A673 (cell line): ENCODE measurements at regions not wholly inside any gene's neighbourhood (a gene's known extent, or its start where the extent isn't known, plus 50 kb on each side); places are given as distances from the start of the nearest gene placed in this dataset.

Source experiments
- BruUV-seq: library from RNA; stranded (reverse); fragments of 400-500 nt; replicated peaks from 2 replicates; lab custom pipeline; 2021; lab: Mats Ljungman, UMichigan
- CTCF ChIA-PET: fragments of 300-600 bp; sonication (Branson Sonifier 250); formaldehyde crosslinking; loops from one replicate; lab custom pipeline; 2022; ENCODE audit warnings: antibody characterized with exemption; lab: Charles Lee
- POLR2A ChIA-PET: fragments of 300-600 bp; sonication (Branson Sonifier 250); formaldehyde crosslinking; loops from one replicate; lab custom pipeline; 2022; ENCODE audit warnings: antibody characterized with exemption; ENCODE audit not compliant: low non-redundant PET; lab: Charles Lee
- DNase-seq: peaks from one replicate; pipeline ENCODE4 v3.0.0-alpha.2; 2015; ENCODE audit warnings: low spot score
- H3K27ac ChIP-seq: fragments of 200-600 bp; sonication (generic); 2 replicates; pipeline ENCODE4 v1.5.1; 2016; ENCODE audit warnings: mixed run types, low read depth, mild to moderate bottlenecking, mixed read lengths, antibody characterized with exemption, low read length; ENCODE audit not compliant: poor library complexity, severe bottlenecking
- H3K27me3 ChIP-seq: fragments of 200-600 bp; sonication (generic); replicated peaks from 2 replicates; pipeline ENCODE4 v1.6.1; 2017; ENCODE audit warnings: mixed run types, low read depth, mild to moderate bottlenecking, mixed read lengths, antibody characterized with exemption, low read length; ENCODE audit not compliant: insufficient read depth, poor library complexity
- H3K36me3 ChIP-seq: fragments of 200-600 bp; sonication (generic); 2 replicates; pipeline ENCODE4 v1.6.1; 2016; ENCODE audit warnings: mixed run types, mild to moderate bottlenecking, mixed read lengths, antibody characterized with exemption, low read length; ENCODE audit not compliant: insufficient read depth, poor library complexity, severe bottlenecking
- H3K4me1 ChIP-seq: fragments of 200-600 bp; sonication (generic); 2 replicates; pipeline ENCODE4 v1.6.1; 2017; ENCODE audit warnings: mixed run types, mild to moderate bottlenecking, mixed read lengths, antibody characterized with exemption, low read length; ENCODE audit not compliant: insufficient read depth, poor library complexity, severe bottlenecking
- H3K4me3 ChIP-seq: fragments of 200-600 bp; sonication (generic); 2 replicates; pipeline ENCODE4 v1.5.1; 2016; ENCODE audit warnings: low read depth, mixed run types, mild to moderate bottlenecking, mixed read lengths, low read length; ENCODE audit not compliant: poor library complexity, severe bottlenecking
- H3K9me3 ChIP-seq: fragments of 200-600 bp; sonication (generic); 2 replicates; pipeline ENCODE4 v1.6.1; 2016; ENCODE audit warnings: mixed run types, low read depth, mild to moderate bottlenecking, mixed read lengths, antibody characterized with exemption, low read length; ENCODE audit not compliant: poor library complexity, severe bottlenecking
- EZH2 ChIP-seq: fragments of 200-600 bp; sonication (generic); IDR thresholded peaks from 2 replicates; pipeline ENCODE4 v1.6.1; 2017; ENCODE audit warnings: borderline replicate concordance, low read depth, mild to moderate bottlenecking, mixed read lengths, antibody characterized with exemption, low read length; ENCODE audit not compliant: poor library complexity, severe bottlenecking
- intact Hi-C: fragments of 100-400 bp; cut with micrococcal nuclease; formaldehyde crosslinking; loops from one replicate; pipeline ENCODE4 v1.10.0; 2022; ENCODE audit not compliant: unreplicated experiment
- TF ChIP-seq, protein P1 (sequence below): fragments of 300-800, 200-600 bp; sonication (generic); conservative IDR thresholded peaks from 2 replicates; pipeline ENCODE4 v1.5.1; 2017; ENCODE audit warnings: low read depth, mild to moderate bottlenecking, antibody characterized with exemption, low read length, moderate library complexity, mixed read lengths

DNA sequence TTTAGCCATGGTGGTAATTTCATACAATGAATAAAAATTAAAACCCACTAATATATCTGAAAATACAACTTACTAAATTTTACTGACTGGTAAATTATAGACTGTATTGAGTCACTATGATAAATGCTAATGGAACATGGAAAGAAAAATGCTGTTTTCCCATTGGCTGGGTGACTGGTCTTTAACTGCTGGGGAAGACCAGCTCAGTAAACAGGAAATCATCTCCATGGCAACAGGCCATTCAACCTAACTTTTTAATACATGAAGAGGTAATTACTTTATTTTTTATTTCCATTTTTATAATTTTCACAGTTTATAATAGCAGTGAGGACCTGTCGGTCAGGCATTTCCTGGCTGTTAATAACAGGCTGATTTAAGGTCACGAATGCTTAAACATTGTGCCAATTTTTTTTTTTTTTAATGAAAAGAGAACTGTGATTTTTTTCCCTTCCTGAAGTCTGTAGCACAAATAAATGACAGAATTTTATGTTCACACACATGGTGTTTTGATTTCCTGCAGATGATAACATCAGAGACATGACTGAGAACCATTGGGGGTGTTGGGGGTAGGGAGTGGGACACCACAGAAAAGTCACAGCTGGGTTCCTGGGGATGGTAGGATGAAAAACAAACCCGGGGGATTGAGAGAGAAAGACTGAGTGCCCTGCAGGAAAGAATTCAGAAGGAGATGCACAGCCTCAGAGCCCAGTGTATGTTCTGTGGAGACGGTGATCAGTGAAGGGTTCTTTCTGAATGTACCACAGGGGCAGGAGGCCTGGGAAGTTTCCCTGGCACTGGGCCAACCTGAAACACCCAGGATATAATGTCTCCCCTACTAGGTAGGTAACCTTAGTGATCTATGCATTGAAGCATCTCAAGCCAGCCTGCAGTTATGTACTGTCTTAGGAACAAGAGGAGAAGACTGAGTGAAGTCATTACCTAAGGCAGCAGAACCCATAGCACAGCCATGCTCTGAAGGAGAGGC is 297.1 kb downstream of the COG6 start:
- Histone ChIP-seq H3K27ac (peak overlapping the region; percentile 76), H3K27me3 (no peaks in the 10 kb centered on the region), H3K4me3 (peak overlapping the region; percentile 4), H3K36me3 (no peaks in the 10 kb centered on the region), H3K9me3 (no peaks in the 10 kb centered on the region), H3K4me1 (peaks cover 31% of the 10 kb centered on the region)
- DNase-seq = peak; percentile 96
- ChIA-PET CTCF (interaction anchor here (1.4 kb wide), 1 partner anchor 10 kb away, joined by 8 read pairs; no protein-coding TSS in a partner anchor), POLR2A (no interaction called here)
- no TSS peak for BruUV-seq
- intact Hi-C loops = loop anchor here (5.0 kb wide), 1 partner anchor 720 kb away; no protein-coding TSS in a partner anchor
- TF ChIP-seq, protein P1, sequence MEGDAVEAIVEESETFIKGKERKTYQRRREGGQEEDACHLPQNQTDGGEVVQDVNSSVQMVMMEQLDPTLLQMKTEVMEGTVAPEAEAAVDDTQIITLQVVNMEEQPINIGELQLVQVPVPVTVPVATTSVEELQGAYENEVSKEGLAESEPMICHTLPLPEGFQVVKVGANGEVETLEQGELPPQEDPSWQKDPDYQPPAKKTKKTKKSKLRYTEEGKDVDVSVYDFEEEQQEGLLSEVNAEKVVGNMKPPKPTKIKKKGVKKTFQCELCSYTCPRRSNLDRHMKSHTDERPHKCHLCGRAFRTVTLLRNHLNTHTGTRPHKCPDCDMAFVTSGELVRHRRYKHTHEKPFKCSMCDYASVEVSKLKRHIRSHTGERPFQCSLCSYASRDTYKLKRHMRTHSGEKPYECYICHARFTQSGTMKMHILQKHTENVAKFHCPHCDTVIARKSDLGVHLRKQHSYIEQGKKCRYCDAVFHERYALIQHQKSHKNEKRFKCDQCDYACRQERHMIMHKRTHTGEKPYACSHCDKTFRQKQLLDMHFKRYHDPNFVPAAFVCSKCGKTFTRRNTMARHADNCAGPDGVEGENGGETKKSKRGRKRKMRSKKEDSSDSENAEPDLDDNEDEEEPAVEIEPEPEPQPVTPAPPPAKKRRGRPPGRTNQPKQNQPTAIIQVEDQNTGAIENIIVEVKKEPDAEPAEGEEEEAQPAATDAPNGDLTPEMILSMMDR = no peak
- TF ChIP-seq EZH2 = no peak

DNA sequence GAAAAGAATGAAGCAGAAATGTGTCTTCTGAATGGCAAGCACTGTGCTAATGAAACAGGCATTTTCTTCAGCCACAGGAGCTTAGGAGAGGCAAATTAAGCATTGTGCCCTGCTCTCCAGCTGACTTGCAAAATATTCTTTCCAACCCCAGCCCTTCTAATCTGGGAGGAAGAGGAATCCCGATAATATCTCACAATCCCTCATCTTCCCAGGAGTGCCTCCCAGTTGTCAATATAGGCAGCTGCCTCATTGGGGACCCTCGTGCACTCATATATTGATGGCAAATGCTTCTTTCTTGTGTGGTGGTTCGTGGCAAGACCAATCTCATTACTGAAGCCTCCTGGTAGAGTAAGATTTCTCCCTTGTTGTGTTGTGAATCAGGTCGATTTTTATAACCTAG is 299.0 kb downstream of the COG6 start:
- no peak for DNase-seq
- TF ChIP-seq, protein P1 = no peak
- no peak for TF ChIP-seq EZH2
- intact Hi-C loops = loop anchor here (5.0 kb wide), 1 partner anchor 718 kb away; no protein-coding TSS in a partner anchor
- no peaks in the 10 kb centered on the region for H3K36me3 ChIP-seq
- H3K27ac ChIP-seq = no peak overlapping the region
- no peak overlapping the region for H3K4me3 ChIP-seq
- H3K4me1 ChIP-seq = peaks cover 31% of the 10 kb centered on the region
- ChIA-PET POLR2A (no interaction called here), CTCF (no interaction called here)
- no peaks in the 10 kb centered on the region for H3K27me3 ChIP-seq
- BruUV-seq = no TSS peak
- H3K9me3 ChIP-seq = no peaks in the 10 kb centered on the region

GRCh38 chr13:39955560-39955959 is 300.1 kb downstream of the COG6 start:
- Histone ChIP-seq H3K4me1 (peaks cover 31% of the 10 kb centered on the region), H3K9me3 (no peaks in the 10 kb centered on the region), H3K4me3 (no peak overlapping the region), H3K36me3 (no peaks in the 10 kb centered on the region), H3K27ac (no peak overlapping the region), H3K27me3 (no peaks in the 10 kb centered on the region)
- intact Hi-C loops = no loop called here
- ChIA-PET CTCF (no interaction called here), POLR2A (interaction anchor here (0.7 kb wide), 1 partner anchor 17 kb away, joined by 4 read pairs; no protein-coding TSS in a partner anchor)
- BruUV-seq = no TSS peak
- TF ChIP-seq, protein P1 = no peak
- no peak for TF ChIP-seq EZH2
- DNase-seq = no peak
